Chondrocyte (in vitro differentiated cells): ENCODE measurements at regions not wholly inside any gene's neighbourhood (a gene's known extent, or its start where the extent isn't known, plus 50 kb on each side); places are given as distances from the start of the nearest gene placed in this dataset.

Source experiments
- DNase-seq: peaks from one replicate; pipeline ENCODE4 v3.0.0; 2021; ENCODE audit warnings: mixed read lengths, low spot score
- H3K27ac Mint-ChIP-seq: one replicate; pipeline ENCODE4 v1.8.0; 2021; ENCODE audit warnings: mild to moderate bottlenecking, moderate library complexity, mixed read lengths; ENCODE audit not compliant: unreplicated experiment
- H3K27me3 Mint-ChIP-seq: 2 replicates; pipeline ENCODE4 v1.8.0; 2021; ENCODE audit warnings: low read depth, mixed read lengths
- H3K36me3 Mint-ChIP-seq: 2 replicates; pipeline ENCODE4 v1.8.0; 2021; ENCODE audit warnings: low read depth, mixed read lengths
- H3K4me1 Mint-ChIP-seq: 2 replicates; pipeline ENCODE4 v1.8.0; 2021; ENCODE audit warnings: low read depth, mild to moderate bottlenecking, mixed read lengths
- H3K4me3 Mint-ChIP-seq: one replicate; pipeline ENCODE4 v1.8.0; 2021; ENCODE audit warnings: mild to moderate bottlenecking, moderate library complexity, mixed read lengths; ENCODE audit not compliant: unreplicated experiment
- H3K9me3 Mint-ChIP-seq: 2 replicates; pipeline ENCODE4 v1.8.0; 2021; ENCODE audit warnings: low read depth, mixed read lengths
- CTCF ChIP-seq: fragments of 200-600 bp; sonication (generic); IDR thresholded peaks from 2 replicates; pipeline ENCODE4 v1.5.0; 2021; ENCODE audit warnings: antibody characterized with exemption, mild to moderate bottlenecking, moderate library complexity

GRCh38 chr3:22581007-22581406, 622.1 kb upstream of the UBE2E2 start:
- Mint-ChIP-seq H3K36me3 (no peaks in the 10 kb centered on the region), H3K27me3 (no peaks in the 10 kb centered on the region), H3K27ac (no peak overlapping the region), H3K4me3 (no peak overlapping the region), H3K4me1 (no peaks in the 10 kb centered on the region), H3K9me3 (peaks cover 3% of the 10 kb centered on the region)
- TF ChIP-seq CTCF: no peak
- no peak for DNase-seq

DNA sequence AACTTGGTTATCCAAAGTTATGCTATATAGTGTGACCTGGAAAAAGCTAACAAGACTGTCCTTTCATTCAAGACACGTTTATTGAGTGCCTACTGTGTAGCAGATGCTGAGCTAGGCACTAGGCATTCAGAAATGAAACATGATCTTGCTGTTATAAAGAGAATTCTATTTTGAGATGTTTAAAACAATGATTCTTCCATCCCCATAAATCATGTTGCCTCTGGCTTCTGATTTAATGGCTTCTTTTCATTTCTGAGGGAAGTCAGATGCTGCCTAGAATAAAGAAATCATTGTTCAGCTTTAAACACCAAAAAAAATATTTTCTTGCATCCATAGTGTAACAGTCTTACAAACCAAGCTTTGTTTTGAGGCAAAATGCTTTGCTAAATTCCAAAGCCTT, 620.9 kb upstream of the UBE2E2 start:
- Mint-ChIP-seq H3K27ac (no peak overlapping the region), H3K9me3 (peaks cover 3% of the 10 kb centered on the region), H3K27me3 (no peaks in the 10 kb centered on the region), H3K36me3 (no peaks in the 10 kb centered on the region), H3K4me3 (no peak overlapping the region), H3K4me1 (no peaks in the 10 kb centered on the region)
- no peak for TF ChIP-seq CTCF
- DNase-seq: no peak

DNA sequence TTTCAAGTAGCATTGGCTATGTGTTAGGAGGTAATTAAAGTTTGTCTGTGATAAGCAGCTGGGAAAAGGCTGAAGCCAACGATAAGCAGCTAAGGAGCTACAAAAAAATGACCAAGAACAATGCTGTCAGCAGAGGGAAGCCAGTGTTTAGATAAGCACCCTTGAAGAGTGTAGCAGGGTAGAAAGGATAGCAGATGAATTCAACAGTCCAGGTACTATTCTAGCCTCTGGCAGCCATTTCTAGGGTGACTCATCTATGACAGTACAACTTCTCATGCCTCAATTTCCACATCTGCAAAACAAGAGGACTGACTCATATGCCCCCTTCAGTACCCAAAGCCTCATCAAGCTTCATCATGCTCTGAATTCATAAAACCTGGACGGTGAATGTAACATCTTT, 617.6 kb upstream of the UBE2E2 start:
- Mint-ChIP-seq H3K27me3 (peaks cover 2% of the 10 kb centered on the region), H3K9me3 (peaks cover 3% of the 10 kb centered on the region), H3K4me1 (no peaks in the 10 kb centered on the region), H3K4me3 (no peak overlapping the region), H3K36me3 (no peaks in the 10 kb centered on the region), H3K27ac (no peak overlapping the region)
- TF ChIP-seq CTCF: no peak
- no peak for DNase-seq

GRCh38 chr3:22585911-22586310, 617.2 kb upstream of the UBE2E2 start:
- no peak for TF ChIP-seq CTCF
- no peak overlapping the region for H3K27ac Mint-ChIP-seq
- no peak overlapping the region for H3K4me3 Mint-ChIP-seq
- H3K9me3 Mint-ChIP-seq: peaks cover 3% of the 10 kb centered on the region
- H3K4me1 Mint-ChIP-seq: no peaks in the 10 kb centered on the region
- H3K27me3 Mint-ChIP-seq: peaks cover 2% of the 10 kb centered on the region
- DNase-seq: no peak
- H3K36me3 Mint-ChIP-seq: no peaks in the 10 kb centered on the region

DNA sequence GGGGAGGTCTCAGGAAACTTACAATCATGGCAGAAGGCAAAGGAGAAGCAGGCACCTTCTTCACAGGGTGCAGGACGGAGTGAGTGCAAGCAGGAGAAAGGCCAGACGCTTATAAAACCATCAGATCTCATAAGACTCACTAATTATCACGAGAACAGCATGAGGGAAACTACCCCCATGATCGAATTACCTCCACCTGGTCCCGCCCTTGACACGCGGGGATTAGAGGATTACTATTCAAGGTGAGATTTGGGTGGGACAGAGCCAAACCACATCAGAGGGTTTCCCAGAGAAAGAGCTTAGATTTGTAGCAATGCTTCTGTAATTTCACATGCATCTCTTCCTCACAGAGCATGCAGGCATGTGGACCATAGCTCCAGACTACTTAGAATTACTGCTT, 615.7 kb upstream of the UBE2E2 start:
- H3K27me3 Mint-ChIP-seq: peaks cover 2% of the 10 kb centered on the region
- no peak for DNase-seq
- TF ChIP-seq CTCF: no peak
- H3K4me1 Mint-ChIP-seq: no peaks in the 10 kb centered on the region
- no peak overlapping the region for H3K27ac Mint-ChIP-seq
- no peaks in the 10 kb centered on the region for H3K36me3 Mint-ChIP-seq
- H3K4me3 Mint-ChIP-seq: no peak overlapping the region
- peaks cover 3% of the 10 kb centered on the region for H3K9me3 Mint-ChIP-seq
